PC-3 (cell line): ENCODE measurements at regions not wholly inside any gene's neighbourhood (a gene's known extent, or its start where the extent isn't known, plus 50 kb on each side); places are given as distances from the start of the nearest gene placed in this dataset.

Experiments
- ATAC-seq: fragments of 200-7000 bp; cut with Tn5 transposase; 2 replicates; pipeline ENCODE4 v1.9.1; 2020; ENCODE audit warnings: mild to moderate bottlenecking, moderate library complexity
- BruUV-seq: library from RNA; stranded (reverse); fragments of 400-500 nt; replicated peaks from 2 replicates; lab custom pipeline; 2021; lab: Mats Ljungman, UMichigan
- CTCF ChIA-PET: fragments of 300-600 bp; sonication (Branson Sonifier 250); formaldehyde crosslinking; loops from one replicate; lab custom pipeline; 2022; ENCODE audit warnings: antibody characterized with exemption; lab: Charles Lee
- POLR2A ChIA-PET: fragments of 300-600 bp; sonication (Branson Sonifier 250); formaldehyde crosslinking; loops from one replicate; lab custom pipeline; 2022; ENCODE audit warnings: antibody characterized with exemption; ENCODE audit not compliant: unreplicated experiment; lab: Charles Lee
- DNase-seq: peaks from one replicate; pipeline ENCODE4 v3.0.0-alpha.2; 2015
- H2AFZ ChIP-seq: fragments of 300-600 bp; sonication (generic); 2 replicates; pipeline ENCODE4 v1.6.0; 2016; ENCODE audit warnings: antibody characterized with exemption, low read length
- H3F3A ChIP-seq: fragments of 300-600 bp; sonication (generic); one replicate; pipeline ENCODE4 v1.6.0; 2017; ENCODE audit warnings: antibody characterized with exemption, low read length, control low read depth, mild to moderate bottlenecking; ENCODE audit not compliant: unreplicated experiment
- H3K27ac ChIP-seq: fragments of 300-600 bp; sonication (generic); 2 replicates; pipeline ENCODE4 v1.5.1; 2016; ENCODE audit warnings: mild to moderate bottlenecking, low read length
- H3K27me3 ChIP-seq: fragments of 300-600 bp; sonication (generic); 2 replicates; pipeline ENCODE4 v1.6.1; 2016; ENCODE audit warnings: low read length, mixed read lengths
- H3K36me3 ChIP-seq: fragments of 300-600 bp; sonication (generic); 2 replicates; pipeline ENCODE4 v1.6.1; 2016; ENCODE audit warnings: low read depth, mixed run types, low read length, mixed read lengths
- H3K4me1 ChIP-seq: fragments of 300-600 bp; sonication (generic); 2 replicates; pipeline ENCODE4 v1.5.1; 2016; ENCODE audit warnings: low read length; ENCODE audit not compliant: insufficient read depth
- H3K4me2 ChIP-seq: fragments of 300-600 bp; sonication (generic); 2 replicates; pipeline ENCODE4 v1.6.0; 2016; ENCODE audit warnings: low read length
- H3K4me3 ChIP-seq: fragments of 300-600 bp; sonication (generic); 2 replicates; pipeline ENCODE4 v1.5.1; 2016; ENCODE audit warnings: mild to moderate bottlenecking, low read length, mixed read lengths
- H3K79me2 ChIP-seq: fragments of 300-600 bp; sonication (generic); 2 replicates; pipeline ENCODE4 v1.6.1; 2017; ENCODE audit warnings: low read length, mixed read lengths
- H3K9ac ChIP-seq: fragments of 300-600 bp; sonication (generic); 2 replicates; pipeline ENCODE4 v1.6.0; 2016; ENCODE audit warnings: mild to moderate bottlenecking, low read length
- H3K9me2 ChIP-seq: fragments of 300-600 bp; sonication (generic); replicated peaks from 2 replicates; pipeline ENCODE4 v1.6.1; 2016; ENCODE audit warnings: mixed run types, low read length, mixed read lengths
- H3K9me3 ChIP-seq: fragments of 300-600 bp; sonication (generic); 2 replicates; pipeline ENCODE4 v1.6.1; 2016; ENCODE audit warnings: low read length, mixed read lengths
- H4K20me1 ChIP-seq: fragments of 300-600 bp; sonication (generic); 2 replicates; pipeline ENCODE4 v1.6.1; 2016; ENCODE audit warnings: low read length, mixed read lengths
- EZH2 ChIP-seq: fragments of 300-600 bp; sonication (generic); IDR thresholded peaks from one replicate; pipeline ENCODE4 v1.6.1; 2017; ENCODE audit warnings: antibody characterized with exemption, mild to moderate bottlenecking, low read length; ENCODE audit not compliant: unreplicated experiment
- EZH2phosphoT487 ChIP-seq: fragments of 300-600 bp; sonication (generic); IDR thresholded peaks from 2 replicates; pipeline ENCODE4 v1.6.1; 2018; ENCODE audit warnings: mild to moderate bottlenecking, antibody characterized with exemption, low read length, borderline replicate concordance
- intact Hi-C: fragments of 100-400 bp; cut with micrococcal nuclease; formaldehyde crosslinking; loops from 2 replicates; pipeline ENCODE4 v1.9.0; 2023
- TF ChIP-seq, protein P1 (sequence below): fragments of 300-600 bp; sonication (generic); conservative IDR thresholded peaks from 2 replicates; pipeline ENCODE4 v1.5.1; 2017; ENCODE audit warnings: antibody characterized with exemption, low read depth, mild to moderate bottlenecking, low read length

DNA sequence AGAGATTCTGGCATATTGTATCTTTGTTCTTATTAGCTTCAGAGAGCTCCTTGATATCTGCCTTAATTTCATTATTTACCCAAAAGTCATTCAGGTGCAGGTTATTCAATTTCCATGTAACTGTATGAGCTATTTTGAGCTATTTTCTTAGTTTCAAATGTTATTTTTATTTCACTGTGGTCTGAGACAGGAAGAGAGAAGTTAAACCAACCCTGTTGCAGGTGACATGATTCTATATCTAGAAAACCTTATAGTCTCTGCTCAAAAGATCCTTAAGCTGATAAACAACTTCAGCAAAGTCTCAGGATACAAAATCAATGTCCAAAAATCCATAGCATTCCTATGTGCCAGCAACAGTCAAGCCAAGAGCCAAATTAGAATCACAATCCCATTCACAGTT lies 1644.0 kb upstream of the B3GALT2 start:
- CTCF ChIA-PET = no interaction called here
- no TSS peak for BruUV-seq

DNA sequence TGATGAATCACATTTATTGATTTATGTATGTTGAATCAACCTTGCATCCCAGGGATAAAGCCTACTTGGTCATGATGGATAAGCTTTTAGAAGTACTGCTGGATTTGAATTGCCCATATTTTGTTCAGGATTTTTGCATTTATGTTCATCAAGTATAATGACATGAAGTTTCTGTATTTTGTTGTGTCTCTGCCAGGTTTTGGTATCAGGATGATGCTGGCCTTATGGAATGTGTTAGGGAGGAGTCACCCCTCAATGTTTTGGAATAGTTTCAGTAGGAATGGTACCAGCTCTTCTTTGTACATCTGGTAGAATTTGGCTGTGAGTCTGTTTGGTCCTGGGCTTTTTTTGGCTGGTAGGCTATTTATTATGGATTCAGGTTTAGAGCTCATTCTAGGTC lies 1643.1 kb upstream of the B3GALT2 start:
- no peaks in the 10 kb centered on the region for H4K20me1 ChIP-seq
- BruUV-seq = no TSS peak
- H3K36me3 ChIP-seq = no peaks in the 10 kb centered on the region
- DNase-seq (peak; percentile 26), ATAC-seq (no peak; the same call in 1 of the 2 replicates)
- H3K9me3 ChIP-seq = no peaks in the 10 kb centered on the region
- intact Hi-C loops = no loop called here
- no peaks in the 10 kb centered on the region for H3K9me2 ChIP-seq
- H3K9ac ChIP-seq = no peak overlapping the region
- H3K79me2 ChIP-seq = no peaks in the 10 kb centered on the region
- H2AFZ ChIP-seq = no peak overlapping the region
- no peak overlapping the region for H3K4me2 ChIP-seq
- ChIA-PET CTCF (no interaction called here), POLR2A (no interaction called here)
- no peaks in the 10 kb centered on the region for H3K27me3 ChIP-seq
- H3K27ac ChIP-seq = no peak overlapping the region
- TF ChIP-seq EZH2 (no peak), EZH2phosphoT487 (no peak)
- TF ChIP-seq, protein P1, sequence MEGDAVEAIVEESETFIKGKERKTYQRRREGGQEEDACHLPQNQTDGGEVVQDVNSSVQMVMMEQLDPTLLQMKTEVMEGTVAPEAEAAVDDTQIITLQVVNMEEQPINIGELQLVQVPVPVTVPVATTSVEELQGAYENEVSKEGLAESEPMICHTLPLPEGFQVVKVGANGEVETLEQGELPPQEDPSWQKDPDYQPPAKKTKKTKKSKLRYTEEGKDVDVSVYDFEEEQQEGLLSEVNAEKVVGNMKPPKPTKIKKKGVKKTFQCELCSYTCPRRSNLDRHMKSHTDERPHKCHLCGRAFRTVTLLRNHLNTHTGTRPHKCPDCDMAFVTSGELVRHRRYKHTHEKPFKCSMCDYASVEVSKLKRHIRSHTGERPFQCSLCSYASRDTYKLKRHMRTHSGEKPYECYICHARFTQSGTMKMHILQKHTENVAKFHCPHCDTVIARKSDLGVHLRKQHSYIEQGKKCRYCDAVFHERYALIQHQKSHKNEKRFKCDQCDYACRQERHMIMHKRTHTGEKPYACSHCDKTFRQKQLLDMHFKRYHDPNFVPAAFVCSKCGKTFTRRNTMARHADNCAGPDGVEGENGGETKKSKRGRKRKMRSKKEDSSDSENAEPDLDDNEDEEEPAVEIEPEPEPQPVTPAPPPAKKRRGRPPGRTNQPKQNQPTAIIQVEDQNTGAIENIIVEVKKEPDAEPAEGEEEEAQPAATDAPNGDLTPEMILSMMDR = no peak
- no peaks in the 10 kb centered on the region for H3K4me1 ChIP-seq
- H3F3A ChIP-seq = no peaks in the 10 kb centered on the region
- no peak overlapping the region for H3K4me3 ChIP-seq

More for the DNA sequence above, 1644.0 kb upstream of the B3GALT2 start:
- DNase-seq = no peak
- Histone ChIP-seq H3K79me2 (no peaks in the 10 kb centered on the region), H3K4me1 (no peaks in the 10 kb centered on the region), H3F3A (no peaks in the 10 kb centered on the region), H2AFZ (no peak overlapping the region), H3K4me3 (no peak overlapping the region), H3K27me3 (no peaks in the 10 kb centered on the region), H3K27ac (no peak overlapping the region), H3K9ac (no peak overlapping the region), H4K20me1 (no peaks in the 10 kb centered on the region), H3K4me2 (no peak overlapping the region), H3K36me3 (no peaks in the 10 kb centered on the region), H3K9me2 (no peaks in the 10 kb centered on the region), H3K9me3 (no peaks in the 10 kb centered on the region)
- intact Hi-C loops = no loop called here
- ATAC-seq = no peak
- POLR2A ChIA-PET = no interaction called here
- TF ChIP-seq EZH2phosphoT487 (no peak), EZH2 (no peak)
- TF ChIP-seq, protein P1 = no peak

DNA sequence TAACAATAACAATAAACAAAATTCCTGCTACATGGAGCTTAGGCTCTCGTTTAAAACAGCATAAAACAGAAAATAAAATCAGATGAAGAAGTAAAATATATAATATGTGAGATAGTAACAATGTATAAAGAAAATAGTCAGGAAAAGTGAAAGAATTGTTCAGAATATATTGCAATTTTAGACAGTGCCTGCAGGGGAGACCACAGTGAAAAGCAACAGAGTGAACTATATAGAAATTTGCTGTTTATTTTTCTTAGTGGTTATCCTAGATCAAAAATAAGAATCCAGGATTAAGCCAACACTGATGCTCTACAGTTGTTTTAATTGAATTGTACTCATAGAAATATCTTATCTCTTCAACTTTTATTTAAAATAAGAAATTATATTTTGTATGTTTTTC lies 1639.0 kb upstream of the B3GALT2 start:
- Histone ChIP-seq H3K36me3 (no peaks in the 10 kb centered on the region), H2AFZ (no peak overlapping the region), H3K4me1 (no peaks in the 10 kb centered on the region), H3K9ac (no peak overlapping the region), H3K9me3 (no peaks in the 10 kb centered on the region), H3K27ac (no peak overlapping the region), H3K4me2 (no peak overlapping the region), H3K9me2 (no peaks in the 10 kb centered on the region), H3K79me2 (no peaks in the 10 kb centered on the region), H3K27me3 (no peaks in the 10 kb centered on the region), H4K20me1 (no peaks in the 10 kb centered on the region), H3K4me3 (no peak overlapping the region), H3F3A (no peaks in the 10 kb centered on the region)
- TF ChIP-seq, protein P1 = 0 out of 2 replicates have a peak, but pooled peaks have one; percentile 24
- TF ChIP-seq EZH2 = no peak
- intact Hi-C loops = no loop called here
- no peak for ATAC-seq
- ChIA-PET CTCF (no interaction called here), POLR2A (no interaction called here)
- BruUV-seq = no TSS peak
- DNase-seq = no peak
